Esophagus squamous epithelium (tissue), 4 donors: ENCODE measurements at regions not wholly inside any gene's neighbourhood (a gene's known extent, or its start where the extent isn't known, plus 50 kb on each side); places are given as distances from the start of the nearest gene placed in this dataset.

Experiments
- CTCF ChIP-seq, 6 experiments: fragments of 450-650 bp in 4 of 6; fragments of 200-600 bp in 2 of 6; sonication (generic) in 2 of 6; IDR thresholded peaks; one replicate each; pipeline ENCODE4 v1.5.1; 2016 to 2019; ENCODE audit warnings: antibody characterized with exemption in 6 of 6, mild to moderate bottlenecking in 4 of 6, moderate library complexity in 4 of 6
- POLR2A ChIP-seq, 4 donors: fragments of 450-650 bp; IDR thresholded peaks; one replicate each; pipeline ENCODE4 v1.6.1; 2017; ENCODE audit warnings: antibody characterized with exemption in 4 of 4, mild to moderate bottlenecking in 4 of 4, moderate library complexity in 3 of 4

- no peak for TF ChIP-seq POLR2A (IDR thresholded peaks at IDR 0.05)
- TF ChIP-seq CTCF (IDR thresholded peaks at IDR 0.05), result no peak
Measured at GRCh38 chr3:72615776-72616175, 232.5 kb downstream of the SHQ1 start.
